H9 (cell line): ENCODE measurements at regions not wholly inside any gene's neighbourhood (a gene's known extent, or its start where the extent isn't known, plus 50 kb on each side); places are given as distances from the start of the nearest gene placed in this dataset.

ENCODE experiments used
- DNase-seq: peaks from one replicate; pipeline ENCODE4 v3.0.0-alpha.2; 2017
- H2AFZ ChIP-seq: one replicate; pipeline ENCODE4 v1.6.1; 2013; ENCODE audit warnings: mild to moderate bottlenecking, low read length, control low read depth, moderate library complexity
- H2AK5ac ChIP-seq: 2 replicates; pipeline ENCODE4 v1.6.1; 2013; ENCODE audit warnings: low read length, control low read depth, mixed read lengths; ENCODE audit not compliant: insufficient read length
- H2BK120ac ChIP-seq: one replicate; pipeline ENCODE4 v1.6.1; 2013; ENCODE audit warnings: low read depth, mild to moderate bottlenecking, low read length, control low read depth, inconsistent platforms; ENCODE audit not compliant: poor library complexity, severe bottlenecking
- H2BK12ac ChIP-seq: 2 replicates; pipeline ENCODE4 v1.6.1; 2013; ENCODE audit warnings: low read length, control low read depth, mixed read lengths, low read depth; ENCODE audit not compliant: insufficient read length
- H2BK15ac ChIP-seq: 2 replicates; pipeline ENCODE4 v1.6.1; 2013; ENCODE audit warnings: low read depth, low read length, control low read depth
- H2BK20ac ChIP-seq: one replicate; pipeline ENCODE4 v1.6.1; 2013; ENCODE audit warnings: low read depth, mild to moderate bottlenecking, low read length, control low read depth, inconsistent platforms; ENCODE audit not compliant: poor library complexity, severe bottlenecking
- H2BK5ac ChIP-seq: 2 replicates; pipeline ENCODE4 v1.6.1; 2013; ENCODE audit warnings: low read length, control low read depth, mixed read lengths; ENCODE audit not compliant: insufficient read length
- H3K14ac ChIP-seq: 2 replicates; pipeline ENCODE4 v1.6.1; 2013; ENCODE audit warnings: low read length, control low read depth; ENCODE audit not compliant: insufficient read depth
- H3K18ac ChIP-seq: 2 replicates; pipeline ENCODE4 v1.6.1; 2013; ENCODE audit warnings: low read depth, mild to moderate bottlenecking, mixed read lengths, low read length, control low read depth; ENCODE audit not compliant: insufficient read length
- H3K23ac ChIP-seq: 2 replicates; pipeline ENCODE4 v1.6.1; 2013; ENCODE audit warnings: low read length, control low read depth, mixed read lengths, low read depth; ENCODE audit not compliant: insufficient read length
- H3K23me2 ChIP-seq: 2 replicates; pipeline ENCODE4 v1.6.1; 2013; ENCODE audit warnings: low read depth, mild to moderate bottlenecking, mixed read lengths, low read length, control low read depth; ENCODE audit not compliant: insufficient read length, poor library complexity, severe bottlenecking
- H3K27ac ChIP-seq: 2 replicates; pipeline ENCODE4 v1.5.1; 2013; ENCODE audit warnings: low read length, control low read depth, mixed read lengths, low read depth; ENCODE audit not compliant: insufficient read length
- H3K27me3 ChIP-seq: 2 replicates; pipeline ENCODE4 v1.6.1; 2013; ENCODE audit warnings: low read length, control low read depth, inconsistent platforms; ENCODE audit not compliant: insufficient read depth
- H3K4ac ChIP-seq: 2 replicates; pipeline ENCODE4 v1.6.1; 2013; ENCODE audit warnings: low read depth, mild to moderate bottlenecking, control low read depth, inconsistent platforms, low read length, moderate library complexity
- H3K4me1 ChIP-seq: 2 replicates; pipeline ENCODE4 v1.6.1; 2013; ENCODE audit warnings: low read length, control low read depth, inconsistent platforms; ENCODE audit not compliant: insufficient read depth
- H3K4me2 ChIP-seq: 2 replicates; pipeline ENCODE4 v1.6.1; 2013; ENCODE audit warnings: low read length, control low read depth, mixed read lengths; ENCODE audit not compliant: insufficient read length, insufficient read depth
- H3K56ac ChIP-seq: 2 replicates; pipeline ENCODE4 v1.6.1; 2013; ENCODE audit warnings: low read depth, mild to moderate bottlenecking, mixed read lengths, low read length, control low read depth; ENCODE audit not compliant: insufficient read length
- H3K79me1 ChIP-seq: 2 replicates; pipeline ENCODE4 v1.6.1; 2013; ENCODE audit warnings: low read depth, mild to moderate bottlenecking, moderate library complexity, low read length, control low read depth, inconsistent platforms; ENCODE audit not compliant: insufficient read depth, poor library complexity, severe bottlenecking
- H3K79me2 ChIP-seq: 2 replicates; pipeline ENCODE4 v1.6.1; 2013; ENCODE audit warnings: low read length, control low read depth, inconsistent platforms; ENCODE audit not compliant: insufficient read depth
- H3K9ac ChIP-seq: 2 replicates; pipeline ENCODE4 v1.6.1; 2013; ENCODE audit warnings: low read length, control low read depth, mixed read lengths; ENCODE audit not compliant: insufficient read length; ENCODE audit errors: extremely low read depth
- H3K9me3 ChIP-seq: one replicate; pipeline ENCODE4 v1.6.1; 2013; ENCODE audit warnings: low read depth, low read length, inconsistent platforms; ENCODE audit not compliant: control insufficient read depth
- H3T11ph ChIP-seq: one replicate; pipeline ENCODE4 v1.6.1; 2013; ENCODE audit warnings: mild to moderate bottlenecking, low read length, control low read depth, inconsistent platforms
- H4K20me1 ChIP-seq: one replicate; pipeline ENCODE4 v1.6.1; 2013; ENCODE audit not compliant: control insufficient read depth, insufficient read length, insufficient read depth
- H4K5ac ChIP-seq: 2 replicates; pipeline ENCODE4 v1.6.1; 2013; ENCODE audit warnings: low read depth, mild to moderate bottlenecking, mixed read lengths, low read length, control low read depth; ENCODE audit not compliant: insufficient read length
- H4K8ac ChIP-seq: replicated peaks from 2 replicates; pipeline ENCODE4 v1.6.1; 2013; ENCODE audit warnings: low read length, control low read depth, mixed read lengths, low read depth; ENCODE audit not compliant: insufficient read length
- H4K91ac ChIP-seq: 2 replicates; pipeline ENCODE4 v1.6.1; 2013; ENCODE audit warnings: low read depth, mild to moderate bottlenecking, moderate library complexity, mixed read lengths, low read length, control low read depth; ENCODE audit not compliant: insufficient read length
- H3K27ac Mint-ChIP-seq, 3 experiments: 2 replicates in 2 of 3; 3 replicates in 1 of 3; pipeline ENCODE4 v1.8.0; 2020 to 2021; ENCODE audit warnings: mixed read lengths in 3 of 3, mild to moderate bottlenecking in 1 of 3, moderate library complexity in 1 of 3
- H3K27me3 Mint-ChIP-seq: 2 replicates; pipeline ENCODE4 v1.8.0; 2021; ENCODE audit warnings: low read depth, mild to moderate bottlenecking, moderate library complexity, mixed read lengths
- H3K36me3 Mint-ChIP-seq, 3 experiments: 2 replicates in 2 of 3; 3 replicates in 1 of 3; pipeline ENCODE4 v1.8.0; 2020 to 2021; ENCODE audit warnings: low read depth in 3 of 3, mixed read lengths in 3 of 3; ENCODE audit not compliant: insufficient read depth in 1 of 3
- H3K4me1 Mint-ChIP-seq, 2 experiments: 2 replicates each; pipeline ENCODE4 v1.8.0; 2020; ENCODE audit warnings: mixed read lengths in 2 of 2
- H3K4me3 Mint-ChIP-seq, 2 experiments: 2 replicates in 1 of 2; 3 replicates in 1 of 2; pipeline ENCODE4 v1.8.0; 2020 to 2021; ENCODE audit warnings: mild to moderate bottlenecking in 2 of 2, mixed read lengths in 2 of 2, moderate library complexity in 1 of 2
- H3K9me3 Mint-ChIP-seq, 2 experiments: 2 replicates in 1 of 2; 3 replicates in 1 of 2; pipeline ENCODE4 v1.8.0; 2020; ENCODE audit warnings: mild to moderate bottlenecking in 2 of 2, mixed read lengths in 2 of 2, moderate library complexity in 1 of 2
- CTCF ChIP-seq: fragments of 200-600 bp; sonication (generic); conservative IDR thresholded peaks from 3 replicates; pipeline ENCODE4 v1.8.0; 2021; ENCODE audit warnings: antibody characterized with exemption, mild to moderate bottlenecking
- WGBS: extraction: QIAGEN DNeasy Blood & Tissue Kit; methylation state at CpG from one replicate; pipeline ENCODE4 v1.1.7; 2013; ENCODE audit warnings: missing lambda C conversion rate, low lambda C conversion rate, mixed read lengths; ENCODE audit not compliant: insufficient read length; ENCODE audit errors: extremely low coverage; 5-methylcytosine and 5-hydroxymethylcytosine counted together

DNA sequence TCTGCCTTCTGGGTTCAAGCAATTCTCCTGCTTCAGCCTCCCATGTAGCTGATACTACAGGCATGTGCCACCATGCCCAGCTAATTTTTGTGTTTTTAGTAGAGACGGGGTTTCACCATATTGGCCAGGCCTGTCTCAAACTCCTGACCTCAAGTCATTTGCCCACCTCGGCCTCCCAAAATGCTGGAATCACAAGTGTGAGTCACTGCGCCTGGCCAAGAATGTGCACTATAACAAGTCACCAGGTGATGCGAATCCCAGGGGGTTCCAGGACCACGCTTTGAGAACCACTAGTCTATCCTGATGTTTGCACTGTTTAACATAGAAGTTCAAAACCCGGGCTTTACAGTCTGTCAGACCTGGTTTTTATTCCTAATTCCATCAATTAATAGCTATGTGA, 144.8 kb downstream of the SUCLG1 start:
- Histone ChIP-seq H2BK20ac (no peak overlapping the region), H2AFZ (no peak overlapping the region), H2AK5ac (no peak overlapping the region), H3K27ac (no peak overlapping the region), H4K5ac (no peak overlapping the region), H3K4me1 (no peaks in the 10 kb centered on the region), H3K79me1 (no peaks in the 10 kb centered on the region), H3K4ac (no peak overlapping the region), H3T11ph (no peak overlapping the region), H3K23me2 (no peaks in the 10 kb centered on the region), H3K56ac (no peak overlapping the region), H4K91ac (no peak overlapping the region), H3K9ac (no peak overlapping the region), H2BK12ac (no peak overlapping the region), H3K27me3 (no peaks in the 10 kb centered on the region), H4K8ac (no peak overlapping the region), H2BK120ac (no peak overlapping the region), H3K14ac (no peak overlapping the region), H3K18ac (no peak overlapping the region), H2BK15ac (no peak overlapping the region), H2BK5ac (no peak overlapping the region), H3K4me2 (no peak overlapping the region), H4K20me1 (no peaks in the 10 kb centered on the region), H3K9me3 (no peaks in the 10 kb centered on the region), H3K79me2 (no peaks in the 10 kb centered on the region), H3K23ac (no peak overlapping the region)
- DNase-seq = no peak
- no peak for TF ChIP-seq CTCF
- WGBS = no CpG with 5 or more reads among the region's 6 CpGs
- H3K36me3 Mint-ChIP-seq = no peaks in the 10 kb centered on the region
- no peaks in the 10 kb centered on the region; the same call in 1 of the 2 replicates for H3K27me3 Mint-ChIP-seq
- no peak overlapping the region for H3K4me3 Mint-ChIP-seq
- H3K4me1 Mint-ChIP-seq = peaks cover 25 to 31% of the 10 kb centered on the region in 2 experiments
- H3K27ac Mint-ChIP-seq = no peak overlapping the region
- no peaks in the 10 kb centered on the region; a peak in 2 of 5 replicates for H3K9me3 Mint-ChIP-seq
